ENCODE measurements at regions not wholly inside any gene's neighbourhood (a gene's known extent, or its start where the extent isn't known, plus 50 kb on each side); places are given as distances from the start of the nearest gene placed in this dataset.

- Histone ChIP-seq H3K4me1 (no peaks in the 10 kb centered on the region), H3K4me3 (no peak overlapping the region), H3K27me3 (no peaks in the 10 kb centered on the region), H3K9me3 (no peaks in the 10 kb centered on the region), H3K36me3 (no peaks in the 10 kb centered on the region), H3K27ac (no peak overlapping the region)
- DNase-seq, result no peak
- peak in 3 of 6 experiments; percentile 61 to 67 (median 66) for TF ChIP-seq CTCF (IDR thresholded peaks at IDR 0.05)
- no peak for TF ChIP-seq POLR2A (IDR thresholded peaks at IDR 0.05)
These were observed 101.2 kb upstream of the GALNT13 start for GRCh38 chr2:153770359-153770991.

GRCh38 chr2:153780241-153780640 lies 91.5 kb upstream of the GALNT13 start:
- no peaks in the 10 kb centered on the region for H3K9me3 ChIP-seq
- no peak for TF ChIP-seq CTCF (IDR thresholded peaks at IDR 0.05)
- no peak for TF ChIP-seq POLR2A (IDR thresholded peaks at IDR 0.05)
- no peaks in the 10 kb centered on the region for H3K36me3 ChIP-seq
- no peaks in the 10 kb centered on the region for H3K4me1 ChIP-seq
- H3K27me3 ChIP-seq, result no peaks in the 10 kb centered on the region
- H3K4me3 ChIP-seq, result no peak overlapping the region
- no peak overlapping the region for H3K27ac ChIP-seq
- no peak for DNase-seq

GRCh38 chr2:153786016-153786415 lies 85.7 kb upstream of the GALNT13 start:
- DNase-seq, result no peak
- Histone ChIP-seq H3K9me3 (no peaks in the 10 kb centered on the region), H3K36me3 (no peaks in the 10 kb centered on the region), H3K4me1 (peaks cover 0 to 4% (median 0%) of the 10 kb centered on the region in 4 donors), H3K27me3 (no peaks in the 10 kb centered on the region), H3K4me3 (no peak overlapping the region), H3K27ac (no peak overlapping the region)
- TF ChIP-seq CTCF (IDR thresholded peaks at IDR 0.05) (no peak), POLR2A (IDR thresholded peaks at IDR 0.05) (no peak)

GRCh38 chr2:153787612-153788011 lies 84.1 kb upstream of the GALNT13 start:
- Histone ChIP-seq H3K27ac (no peak overlapping the region), H3K27me3 (no peaks in the 10 kb centered on the region), H3K9me3 (no peaks in the 10 kb centered on the region), H3K36me3 (no peaks in the 10 kb centered on the region), H3K4me3 (no peak overlapping the region), H3K4me1 (peaks cover 0 to 4% (median 0%) of the 10 kb centered on the region in 4 donors)
- no peak for DNase-seq
- TF ChIP-seq POLR2A (IDR thresholded peaks at IDR 0.05) (no peak), CTCF (IDR thresholded peaks at IDR 0.05) (peak in 1 of 6 experiments; percentile 6)

DNA sequence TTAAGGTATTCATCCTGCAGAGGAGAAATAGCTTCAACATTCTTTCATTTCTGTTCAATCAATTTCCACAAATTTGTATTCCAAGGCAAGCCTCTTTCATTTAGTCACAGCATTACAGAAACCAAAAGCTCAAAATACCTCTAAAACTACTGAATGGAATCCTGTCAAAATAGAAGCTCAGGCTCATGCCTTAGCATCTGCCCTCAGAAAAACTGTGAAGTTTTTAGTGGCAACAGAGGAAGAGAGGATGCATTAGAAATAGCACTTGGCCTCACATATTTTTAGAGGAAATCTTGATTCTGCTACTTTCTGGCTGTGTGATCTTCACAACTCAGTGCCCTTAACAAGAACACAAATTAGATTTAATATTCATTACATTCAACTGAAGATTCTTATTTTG lies 69.1 kb upstream of the GALNT13 start:
- no peak overlapping the region for H3K4me3 ChIP-seq
- no peaks in the 10 kb centered on the region for H3K27me3 ChIP-seq
- DNase-seq, result no peak
- no peak overlapping the region for H3K27ac ChIP-seq
- H3K36me3 ChIP-seq, result no peaks in the 10 kb centered on the region
- H3K4me1 ChIP-seq, result no peaks in the 10 kb centered on the region
- no peaks in the 10 kb centered on the region for H3K9me3 ChIP-seq
- no peak for TF ChIP-seq CTCF (IDR thresholded peaks at IDR 0.05)
- TF ChIP-seq POLR2A (IDR thresholded peaks at IDR 0.05), result no peak

DNA sequence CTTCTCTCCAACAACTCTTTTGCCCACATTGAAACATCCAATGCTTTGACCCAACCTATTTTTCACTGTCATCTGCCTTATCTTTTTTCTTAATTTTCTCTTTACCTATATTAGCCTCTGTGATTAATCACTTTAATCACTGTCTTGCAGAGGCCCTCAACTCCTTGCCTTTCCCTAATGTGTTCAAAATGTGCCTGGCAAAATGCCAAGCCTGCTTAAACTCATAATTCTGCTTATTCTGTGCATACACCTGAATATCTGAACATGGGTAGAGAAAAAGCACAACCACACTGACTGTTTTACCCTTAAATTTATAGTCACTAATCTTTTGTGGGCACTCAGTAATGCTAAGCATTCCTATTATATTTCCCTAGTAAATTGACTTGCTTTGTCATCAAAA lies 63.0 kb upstream of the GALNT13 start:
- no peaks in the 10 kb centered on the region for H3K4me1 ChIP-seq
- no peaks in the 10 kb centered on the region for H3K36me3 ChIP-seq
- no peaks in the 10 kb centered on the region for H3K9me3 ChIP-seq
- no peak for DNase-seq
- H3K27ac ChIP-seq, result no peak overlapping the region
- H3K4me3 ChIP-seq, result no peak overlapping the region
- TF ChIP-seq POLR2A (IDR thresholded peaks at IDR 0.05) (no peak), CTCF (IDR thresholded peaks at IDR 0.05) (no peak)
- no peaks in the 10 kb centered on the region for H3K27me3 ChIP-seq
